H9 (cell line): ENCODE measurements at regions not wholly inside any gene's neighbourhood (a gene's known extent, or its start where the extent isn't known, plus 50 kb on each side); places are given as distances from the start of the nearest gene placed in this dataset.

Experiments
- DNase-seq: peaks from one replicate; pipeline ENCODE4 v3.0.0-alpha.2; 2017
- H2AFZ ChIP-seq: one replicate; pipeline ENCODE4 v1.6.1; 2013; ENCODE audit warnings: mild to moderate bottlenecking, low read length, control low read depth, moderate library complexity
- H2AK5ac ChIP-seq: 2 replicates; pipeline ENCODE4 v1.6.1; 2013; ENCODE audit warnings: low read length, control low read depth, mixed read lengths; ENCODE audit not compliant: insufficient read length
- H2BK120ac ChIP-seq: one replicate; pipeline ENCODE4 v1.6.1; 2013; ENCODE audit warnings: low read depth, mild to moderate bottlenecking, low read length, control low read depth, inconsistent platforms; ENCODE audit not compliant: poor library complexity, severe bottlenecking
- H2BK12ac ChIP-seq: 2 replicates; pipeline ENCODE4 v1.6.1; 2013; ENCODE audit warnings: low read length, control low read depth, mixed read lengths, low read depth; ENCODE audit not compliant: insufficient read length
- H2BK15ac ChIP-seq: 2 replicates; pipeline ENCODE4 v1.6.1; 2013; ENCODE audit warnings: low read depth, low read length, control low read depth
- H2BK20ac ChIP-seq: one replicate; pipeline ENCODE4 v1.6.1; 2013; ENCODE audit warnings: low read depth, mild to moderate bottlenecking, low read length, control low read depth, inconsistent platforms; ENCODE audit not compliant: poor library complexity, severe bottlenecking
- H2BK5ac ChIP-seq: 2 replicates; pipeline ENCODE4 v1.6.1; 2013; ENCODE audit warnings: low read length, control low read depth, mixed read lengths; ENCODE audit not compliant: insufficient read length
- H3K14ac ChIP-seq: 2 replicates; pipeline ENCODE4 v1.6.1; 2013; ENCODE audit warnings: low read length, control low read depth; ENCODE audit not compliant: insufficient read depth
- H3K18ac ChIP-seq: 2 replicates; pipeline ENCODE4 v1.6.1; 2013; ENCODE audit warnings: low read depth, mild to moderate bottlenecking, mixed read lengths, low read length, control low read depth; ENCODE audit not compliant: insufficient read length
- H3K23ac ChIP-seq: 2 replicates; pipeline ENCODE4 v1.6.1; 2013; ENCODE audit warnings: low read length, control low read depth, mixed read lengths, low read depth; ENCODE audit not compliant: insufficient read length
- H3K23me2 ChIP-seq: 2 replicates; pipeline ENCODE4 v1.6.1; 2013; ENCODE audit warnings: low read depth, mild to moderate bottlenecking, mixed read lengths, low read length, control low read depth; ENCODE audit not compliant: insufficient read length, poor library complexity, severe bottlenecking
- H3K27ac ChIP-seq: 2 replicates; pipeline ENCODE4 v1.5.1; 2013; ENCODE audit warnings: low read length, control low read depth, mixed read lengths, low read depth; ENCODE audit not compliant: insufficient read length
- H3K27me3 ChIP-seq: 2 replicates; pipeline ENCODE4 v1.6.1; 2013; ENCODE audit warnings: low read length, control low read depth, inconsistent platforms; ENCODE audit not compliant: insufficient read depth
- H3K4ac ChIP-seq: 2 replicates; pipeline ENCODE4 v1.6.1; 2013; ENCODE audit warnings: low read depth, mild to moderate bottlenecking, control low read depth, inconsistent platforms, low read length, moderate library complexity
- H3K4me1 ChIP-seq: 2 replicates; pipeline ENCODE4 v1.6.1; 2013; ENCODE audit warnings: low read length, control low read depth, inconsistent platforms; ENCODE audit not compliant: insufficient read depth
- H3K4me2 ChIP-seq: 2 replicates; pipeline ENCODE4 v1.6.1; 2013; ENCODE audit warnings: low read length, control low read depth, mixed read lengths; ENCODE audit not compliant: insufficient read length, insufficient read depth
- H3K56ac ChIP-seq: 2 replicates; pipeline ENCODE4 v1.6.1; 2013; ENCODE audit warnings: low read depth, mild to moderate bottlenecking, mixed read lengths, low read length, control low read depth; ENCODE audit not compliant: insufficient read length
- H3K79me1 ChIP-seq: 2 replicates; pipeline ENCODE4 v1.6.1; 2013; ENCODE audit warnings: low read depth, mild to moderate bottlenecking, moderate library complexity, low read length, control low read depth, inconsistent platforms; ENCODE audit not compliant: insufficient read depth, poor library complexity, severe bottlenecking
- H3K79me2 ChIP-seq: 2 replicates; pipeline ENCODE4 v1.6.1; 2013; ENCODE audit warnings: low read length, control low read depth, inconsistent platforms; ENCODE audit not compliant: insufficient read depth
- H3K9ac ChIP-seq: 2 replicates; pipeline ENCODE4 v1.6.1; 2013; ENCODE audit warnings: low read length, control low read depth, mixed read lengths; ENCODE audit not compliant: insufficient read length; ENCODE audit errors: extremely low read depth
- H3K9me3 ChIP-seq: one replicate; pipeline ENCODE4 v1.6.1; 2013; ENCODE audit warnings: low read depth, low read length, inconsistent platforms; ENCODE audit not compliant: control insufficient read depth
- H3T11ph ChIP-seq: one replicate; pipeline ENCODE4 v1.6.1; 2013; ENCODE audit warnings: mild to moderate bottlenecking, low read length, control low read depth, inconsistent platforms
- H4K20me1 ChIP-seq: one replicate; pipeline ENCODE4 v1.6.1; 2013; ENCODE audit not compliant: control insufficient read depth, insufficient read length, insufficient read depth
- H4K5ac ChIP-seq: 2 replicates; pipeline ENCODE4 v1.6.1; 2013; ENCODE audit warnings: low read depth, mild to moderate bottlenecking, mixed read lengths, low read length, control low read depth; ENCODE audit not compliant: insufficient read length
- H4K8ac ChIP-seq: replicated peaks from 2 replicates; pipeline ENCODE4 v1.6.1; 2013; ENCODE audit warnings: low read length, control low read depth, mixed read lengths, low read depth; ENCODE audit not compliant: insufficient read length
- H4K91ac ChIP-seq: 2 replicates; pipeline ENCODE4 v1.6.1; 2013; ENCODE audit warnings: low read depth, mild to moderate bottlenecking, moderate library complexity, mixed read lengths, low read length, control low read depth; ENCODE audit not compliant: insufficient read length
- H3K27ac Mint-ChIP-seq, 3 experiments: 2 replicates in 2 of 3; 3 replicates in 1 of 3; pipeline ENCODE4 v1.8.0; 2020 to 2021; ENCODE audit warnings: mixed read lengths in 3 of 3, mild to moderate bottlenecking in 1 of 3, moderate library complexity in 1 of 3
- H3K27me3 Mint-ChIP-seq: 2 replicates; pipeline ENCODE4 v1.8.0; 2021; ENCODE audit warnings: low read depth, mild to moderate bottlenecking, moderate library complexity, mixed read lengths
- H3K36me3 Mint-ChIP-seq, 3 experiments: 2 replicates in 2 of 3; 3 replicates in 1 of 3; pipeline ENCODE4 v1.8.0; 2020 to 2021; ENCODE audit warnings: low read depth in 3 of 3, mixed read lengths in 3 of 3; ENCODE audit not compliant: insufficient read depth in 1 of 3
- H3K4me1 Mint-ChIP-seq, 2 experiments: 2 replicates each; pipeline ENCODE4 v1.8.0; 2020; ENCODE audit warnings: mixed read lengths in 2 of 2
- H3K4me3 Mint-ChIP-seq, 2 experiments: 2 replicates in 1 of 2; 3 replicates in 1 of 2; pipeline ENCODE4 v1.8.0; 2020 to 2021; ENCODE audit warnings: mild to moderate bottlenecking in 2 of 2, mixed read lengths in 2 of 2, moderate library complexity in 1 of 2
- H3K9me3 Mint-ChIP-seq, 2 experiments: 2 replicates in 1 of 2; 3 replicates in 1 of 2; pipeline ENCODE4 v1.8.0; 2020; ENCODE audit warnings: mild to moderate bottlenecking in 2 of 2, mixed read lengths in 2 of 2, moderate library complexity in 1 of 2
- CTCF ChIP-seq: fragments of 200-600 bp; sonication (generic); conservative IDR thresholded peaks from 3 replicates; pipeline ENCODE4 v1.8.0; 2021; ENCODE audit warnings: antibody characterized with exemption, mild to moderate bottlenecking
- WGBS: extraction: QIAGEN DNeasy Blood & Tissue Kit; methylation state at CpG from one replicate; pipeline ENCODE4 v1.1.7; 2013; ENCODE audit warnings: missing lambda C conversion rate, low lambda C conversion rate, mixed read lengths; ENCODE audit not compliant: insufficient read length; ENCODE audit errors: extremely low coverage; 5-methylcytosine and 5-hydroxymethylcytosine counted together

- no peak overlapping the region for H3K27ac Mint-ChIP-seq
- no CpG with 5 or more reads among the region's 2 CpGs for WGBS
Measured at GRCh38 chr18:75500545-75500944, 73.0 kb upstream of the SMIM21 start.

More at GRCh38 chr18:75500545-75500944, 73.0 kb upstream of the SMIM21 start:
- no peak for DNase-seq
- Histone ChIP-seq H4K5ac (no peak overlapping the region), H3K18ac (no peak overlapping the region), H4K8ac (no peak overlapping the region), H2BK20ac (no peak overlapping the region), H2BK120ac (no peak overlapping the region), H2BK15ac (no peak overlapping the region), H2BK5ac (no peak overlapping the region), H3K27ac (no peak overlapping the region), H3K23ac (no peak overlapping the region), H3K23me2 (no peaks in the 10 kb centered on the region), H3T11ph (no peak overlapping the region), H3K56ac (no peak overlapping the region), H2AFZ (no peak overlapping the region), H2AK5ac (no peak overlapping the region), H2BK12ac (no peak overlapping the region), H4K20me1 (no peaks in the 10 kb centered on the region), H3K14ac (no peak overlapping the region), H3K79me2 (no peaks in the 10 kb centered on the region), H3K4me2 (no peak overlapping the region), H3K9ac (no peak overlapping the region), H3K9me3 (no peaks in the 10 kb centered on the region), H3K27me3 (no peaks in the 10 kb centered on the region), H3K4ac (no peak overlapping the region), H4K91ac (no peak overlapping the region), H3K79me1 (no peaks in the 10 kb centered on the region), H3K4me1 (no peaks in the 10 kb centered on the region)
- Mint-ChIP-seq H3K4me1 (no peaks in the 10 kb centered on the region), H3K4me3 (no peak overlapping the region), H3K36me3 (no peaks in the 10 kb centered on the region), H3K27me3 (no peaks in the 10 kb centered on the region), H3K9me3 (no peaks in the 10 kb centered on the region)
- TF ChIP-seq CTCF, result no peak
